Thyroid gland (tissue), 4 donors: ENCODE measurements at regions not wholly inside any gene's neighbourhood (a gene's known extent, or its start where the extent isn't known, plus 50 kb on each side); places are given as distances from the start of the nearest gene placed in this dataset.

ENCODE experiments used
- DNase-seq, 2 donors: peaks; one replicate each; pipeline ENCODE4 v3.0.0-alpha.2; 2019
- H3K27ac ChIP-seq, 3 donors: fragments of 200-600 bp; sonication (generic); 1 replicate in 2 of 3; 2 replicates in 1 of 3; pipeline ENCODE4 v1.5.1; 2016 to 2019; ENCODE audit warnings: mild to moderate bottlenecking in 1 of 3, moderate library complexity in 1 of 3
- H3K27me3 ChIP-seq: fragments of 200-600 bp; sonication (generic); one replicate; pipeline ENCODE4 v1.5.1; 2019
- H3K36me3 ChIP-seq, 2 donors: fragments of 200-600 bp; sonication (generic); one replicate each; pipeline ENCODE4 v1.5.1; 2016 to 2019
- H3K4me1 ChIP-seq, 2 donors: fragments of 200-600 bp; sonication (generic); one replicate each; pipeline ENCODE4 v1.5.1; 2017 to 2019
- H3K4me3 ChIP-seq, 3 donors: fragments of 200-600 bp; sonication (generic); replicated peaks in 1 of 3; 1 replicate in 2 of 3; 2 replicates in 1 of 3; pipeline ENCODE4 v1.5.1; 2016; ENCODE audit warnings: mild to moderate bottlenecking in 1 of 3
- H3K9me3 ChIP-seq: fragments of 200-600 bp; sonication (generic); one replicate; pipeline ENCODE4 v1.5.1; 2017
- POLR2A ChIP-seq, 2 donors: fragments of 450-650 bp; IDR thresholded peaks; one replicate each; pipeline ENCODE4 v1.6.1; 2017; ENCODE audit warnings: antibody characterized with exemption in 2 of 2, mild to moderate bottlenecking in 2 of 2, moderate library complexity in 1 of 2
- WGBS, 2 donors: methylation state at CpG; one replicate each; pipeline ENCODE4 v1.1.5; 2017; 5-methylcytosine and 5-hydroxymethylcytosine counted together
- intact Hi-C: fragments of 100-400 bp; cut with DNase I; formaldehyde crosslinking; loops from one replicate; pipeline ENCODE4 v1.15.1; 2023
- TF ChIP-seq, protein P1 (sequence below), 6 experiments: fragments of 200-600 bp in 3 of 6; fragments of 450-650 bp in 3 of 6; sonication (generic) in 3 of 6; IDR thresholded peaks; one replicate each; pipeline ENCODE4 v1.5.1; 2016 to 2019; ENCODE audit warnings: antibody characterized with exemption in 6 of 6, mild to moderate bottlenecking in 2 of 6, inconsistent platforms in 1 of 6, moderate library complexity in 1 of 6

GRCh38 chr9:129341171-129341986 is 163.3 kb upstream of the IER5L start:
- Histone ChIP-seq H3K4me1 (peaks cover 6 to 19% of the 10 kb centered on the region in 2 donors), H3K4me3 (no peak overlapping the region), H3K9me3 (no peaks in the 10 kb centered on the region), H3K27me3 (no peaks in the 10 kb centered on the region), H3K27ac (no peak overlapping the region), H3K36me3 (no peaks in the 10 kb centered on the region)
- TF ChIP-seq, protein P1, sequence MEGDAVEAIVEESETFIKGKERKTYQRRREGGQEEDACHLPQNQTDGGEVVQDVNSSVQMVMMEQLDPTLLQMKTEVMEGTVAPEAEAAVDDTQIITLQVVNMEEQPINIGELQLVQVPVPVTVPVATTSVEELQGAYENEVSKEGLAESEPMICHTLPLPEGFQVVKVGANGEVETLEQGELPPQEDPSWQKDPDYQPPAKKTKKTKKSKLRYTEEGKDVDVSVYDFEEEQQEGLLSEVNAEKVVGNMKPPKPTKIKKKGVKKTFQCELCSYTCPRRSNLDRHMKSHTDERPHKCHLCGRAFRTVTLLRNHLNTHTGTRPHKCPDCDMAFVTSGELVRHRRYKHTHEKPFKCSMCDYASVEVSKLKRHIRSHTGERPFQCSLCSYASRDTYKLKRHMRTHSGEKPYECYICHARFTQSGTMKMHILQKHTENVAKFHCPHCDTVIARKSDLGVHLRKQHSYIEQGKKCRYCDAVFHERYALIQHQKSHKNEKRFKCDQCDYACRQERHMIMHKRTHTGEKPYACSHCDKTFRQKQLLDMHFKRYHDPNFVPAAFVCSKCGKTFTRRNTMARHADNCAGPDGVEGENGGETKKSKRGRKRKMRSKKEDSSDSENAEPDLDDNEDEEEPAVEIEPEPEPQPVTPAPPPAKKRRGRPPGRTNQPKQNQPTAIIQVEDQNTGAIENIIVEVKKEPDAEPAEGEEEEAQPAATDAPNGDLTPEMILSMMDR (IDR thresholded peaks at IDR 0.05), result no peak
- TF ChIP-seq POLR2A (IDR thresholded peaks at IDR 0.05), result no peak
- no peak for DNase-seq
- 70 to 72% methylated on average over 30 of the region's 30 CpGs for WGBS, 2 donors
- intact Hi-C loops, result no loop called here

DNA sequence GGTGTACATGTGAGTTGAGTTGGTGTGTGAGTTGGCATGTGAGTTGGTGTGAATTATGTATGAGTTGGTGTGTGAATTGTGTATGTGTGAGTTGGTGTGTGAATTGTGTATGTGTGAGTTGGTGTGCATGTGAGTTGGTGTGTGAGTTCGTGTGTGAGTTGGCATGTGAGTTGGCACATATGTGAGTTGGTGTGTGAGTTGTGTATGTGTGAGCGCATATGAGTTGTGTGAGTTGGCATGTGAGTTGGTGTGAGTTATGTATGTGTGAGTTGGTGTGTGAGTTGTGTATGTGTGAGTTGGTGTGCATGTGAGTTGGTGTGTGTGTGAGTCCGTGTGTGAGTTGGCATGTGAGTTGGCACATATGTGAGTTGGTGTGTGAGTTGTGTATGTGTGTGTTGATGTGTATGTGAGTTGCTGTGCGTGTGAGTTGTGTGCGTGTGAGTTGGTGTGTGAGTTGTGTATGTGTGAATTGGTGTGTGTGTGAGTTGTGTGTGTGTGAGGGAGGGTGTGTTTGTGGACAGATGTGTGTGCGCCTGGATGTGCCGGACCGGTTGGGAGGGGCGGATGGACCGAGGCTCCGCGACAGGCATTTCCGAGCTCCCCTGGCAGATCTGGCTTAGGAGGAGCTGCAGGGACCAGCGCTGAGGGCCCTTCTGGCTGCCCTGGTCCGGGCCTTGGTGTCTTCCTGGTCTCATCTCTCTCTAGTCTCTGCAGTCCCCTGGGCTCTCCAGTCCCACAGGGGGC is 162.5 kb upstream of the IER5L start:
- TF ChIP-seq, protein P1 (IDR thresholded peaks at IDR 0.05), result no peak
- TF ChIP-seq POLR2A (IDR thresholded peaks at IDR 0.05), result no peak
- Histone ChIP-seq H3K4me1 (peaks cover 12 to 27% of the 10 kb centered on the region in 2 donors), H3K9me3 (no peaks in the 10 kb centered on the region), H3K36me3 (no peaks in the 10 kb centered on the region), H3K4me3 (no peak overlapping the region), H3K27me3 (no peaks in the 10 kb centered on the region), H3K27ac (no peak overlapping the region)
- no peak for DNase-seq
- WGBS, 2 donors, result 67 to 73% methylated on average over 15 of the region's 15 CpGs
- intact Hi-C loops, result no loop called here

DNA sequence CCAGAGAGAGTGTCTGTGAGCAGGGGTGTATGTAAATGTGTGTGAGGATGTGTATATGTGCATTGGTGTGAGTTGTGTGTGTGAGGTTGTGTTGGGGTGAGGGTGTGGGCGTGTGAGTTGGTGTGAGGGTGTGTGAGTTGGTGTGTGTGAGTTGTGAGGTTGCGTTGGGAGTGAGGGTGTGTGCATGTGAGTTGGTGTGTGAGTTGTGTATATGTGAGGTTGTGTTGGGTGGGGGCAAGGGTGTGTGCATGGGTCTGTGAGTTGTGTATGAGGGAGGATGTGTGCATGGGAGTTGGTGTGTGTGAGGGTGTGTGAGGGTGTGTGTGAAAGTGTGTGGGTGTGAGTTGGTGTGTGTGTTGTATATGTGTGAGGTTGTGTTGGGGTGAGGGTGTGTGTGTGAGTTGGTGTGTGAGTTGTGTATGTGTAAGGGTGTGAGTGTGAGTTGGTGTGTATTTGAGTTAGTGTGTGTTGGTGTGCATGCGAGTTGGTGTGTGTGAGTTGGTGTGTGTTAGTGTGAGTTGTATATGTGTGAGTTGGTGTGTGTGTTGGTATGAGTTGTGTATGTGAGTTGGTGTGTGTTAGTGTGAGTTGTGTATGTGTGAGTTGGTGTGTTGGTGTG is 161.6 kb upstream of the IER5L start:
- intact Hi-C loops, result loop anchor here (5.0 kb wide), 1 partner anchor 153 kb away; no protein-coding TSS in a partner anchor
- no peak for TF ChIP-seq POLR2A (IDR thresholded peaks at IDR 0.05)
- TF ChIP-seq, protein P1 (IDR thresholded peaks at IDR 0.05), result no peak
- H3K27me3 ChIP-seq, result no peaks in the 10 kb centered on the region
- no peaks in the 10 kb centered on the region for H3K36me3 ChIP-seq
- H3K9me3 ChIP-seq, result no peaks in the 10 kb centered on the region
- no peak overlapping the region for H3K4me3 ChIP-seq
- no peak overlapping the region for H3K27ac ChIP-seq
- 96% methylated on average over 3 of the region's 3 CpGs for whole genome bisulfite sequencing, 2 donors
- DNase-seq, result no peak
- H3K4me1 ChIP-seq, result peaks cover 21 to 37% of the 10 kb centered on the region in 2 donors

DNA sequence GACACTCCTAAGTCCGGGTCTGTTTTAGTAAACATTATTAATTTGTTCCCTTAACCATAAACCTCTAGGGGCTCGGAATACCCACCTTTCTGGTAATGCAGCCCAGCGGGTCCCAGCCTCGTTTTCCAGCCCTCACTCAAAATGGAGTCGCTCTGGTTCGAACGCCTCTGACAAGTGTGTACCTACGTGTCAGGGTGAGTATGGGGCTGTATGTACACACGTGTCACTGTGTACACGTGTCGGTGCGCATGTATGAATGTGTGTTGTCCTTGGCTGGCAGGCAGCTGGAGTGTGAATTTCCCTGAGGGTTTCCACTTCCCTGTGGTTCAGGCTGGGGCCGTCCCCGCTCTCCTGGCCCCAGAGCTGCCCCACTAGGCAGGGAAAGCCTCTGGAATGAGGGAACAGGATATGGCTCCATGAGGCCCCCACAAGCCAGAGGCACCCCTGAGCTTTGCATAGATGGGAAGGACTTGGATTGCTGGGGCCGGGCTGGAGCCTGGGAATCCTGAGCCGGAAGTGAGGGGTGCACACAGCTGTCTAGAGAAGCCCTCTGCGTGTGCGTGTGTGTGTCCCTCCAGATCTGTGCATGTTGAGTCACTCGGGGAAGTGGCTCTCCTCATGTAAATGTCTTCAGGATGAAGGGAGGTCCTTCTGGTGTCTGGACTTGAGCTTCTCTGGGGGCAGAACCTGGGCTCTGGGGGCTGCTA is 160.8 kb upstream of the IER5L start:
- H3K9me3 ChIP-seq, result no peaks in the 10 kb centered on the region
- no peaks in the 10 kb centered on the region for H3K27me3 ChIP-seq
- no peak for DNase-seq
- no peaks in the 10 kb centered on the region for H3K36me3 ChIP-seq
- intact Hi-C loops, result loop anchor here (5.0 kb wide), 1 partner anchor 153 kb away; no protein-coding TSS in a partner anchor
- H3K27ac ChIP-seq, result no peak overlapping the region
- 86 to 88% methylated on average over 16 to 19 of the region's 19 CpGs for WGBS, 2 donors
- H3K4me3 ChIP-seq, result no peak overlapping the region
- no peak for TF ChIP-seq POLR2A (IDR thresholded peaks at IDR 0.05)
- TF ChIP-seq, protein P1 (IDR thresholded peaks at IDR 0.05), result no peak
- H3K4me1 ChIP-seq, result peaks cover 28 to 44% of the 10 kb centered on the region in 2 donors
